DMS114 treated with DMSO at 0.1 percent for 48 hours (cell line): ENCODE measurements at regions not wholly inside any gene's neighbourhood (a gene's known extent, or its start where the extent isn't known, plus 50 kb on each side); places are given as distances from the start of the nearest gene placed in this dataset.

Experiments used
- DNase-seq: peaks from one replicate; lab custom pipeline; 2025; ENCODE audit not compliant: unreplicated experiment; lab: John Stamatoyannopoulos, UW

GRCh38 chr5:63727583-63727982 lies 234.7 kb downstream of the HTR1A start:
- no peak for DNase-seq

GRCh38 chr5:63726496-63726895 lies 235.7 kb downstream of the HTR1A start:
- no peak for DNase-seq

GRCh38 chr5:63719147-63719546 lies 243.1 kb downstream of the HTR1A start:
- no peak for DNase-seq

- DNase-seq: no peak
These were observed 262.0 kb downstream of the HTR1A start for GRCh38 chr5:63700241-63700640.

- no peak for DNase-seq
These were observed 264.4 kb downstream of the HTR1A start for GRCh38 chr5:63697811-63698210.

- no peak for DNase-seq
These were observed 271.7 kb downstream of the HTR1A start for GRCh38 chr5:63690546-63690945.

GRCh38 chr5:63687854-63688516 lies 274.3 kb downstream of the HTR1A start:
- DNase-seq: no peak

GRCh38 chr5:63686938-63687337 lies 275.3 kb downstream of the HTR1A start:
- DNase-seq: no peak

GRCh38 chr5:63686181-63686580 lies 276.1 kb downstream of the HTR1A start:
- DNase-seq: no peak

GRCh38 chr5:63685454-63685853 lies 276.8 kb downstream of the HTR1A start:
- DNase-seq: no peak

- no peak for DNase-seq
These were observed 287.4 kb downstream of the HTR1A start for GRCh38 chr5:63674881-63675280.

GRCh38 chr5:63655043-63655442 lies 307.2 kb downstream of the HTR1A start:
- DNase-seq: no peak

- no peak for DNase-seq
These were observed 311.7 kb downstream of the HTR1A start for GRCh38 chr5:63650581-63650980.

GRCh38 chr5:63648376-63648775 lies 313.9 kb downstream of the HTR1A start:
- no peak for DNase-seq

GRCh38 chr5:63629951-63630630 lies 332.2 kb downstream of the HTR1A start:
- DNase-seq: no peak

GRCh38 chr5:63613442-63613841 lies 348.8 kb downstream of the HTR1A start:
- DNase-seq: no peak

- no peak for DNase-seq
These were observed 358.2 kb downstream of the HTR1A start for GRCh38 chr5:63603996-63604395.

GRCh38 chr5:63602971-63603370 lies 359.3 kb downstream of the HTR1A start:
- DNase-seq: no peak

GRCh38 chr5:63596254-63596653 lies 366.0 kb downstream of the HTR1A start:
- no peak for DNase-seq

- no peak for DNase-seq
These were observed 388.9 kb downstream of the HTR1A start for GRCh38 chr5:63573380-63573779.

- DNase-seq: no peak
These were observed 389.5 kb downstream of the HTR1A start for GRCh38 chr5:63572740-63573139.

GRCh38 chr5:63570752-63571151 lies 391.5 kb downstream of the HTR1A start:
- DNase-seq: no peak

- DNase-seq: no peak
These were observed 397.5 kb downstream of the HTR1A start for GRCh38 chr5:63564789-63565188.
